A549 (cell line): ENCODE measurements at regions not wholly inside any gene's neighbourhood (a gene's known extent, or its start where the extent isn't known, plus 50 kb on each side); places are given as distances from the start of the nearest gene placed in this dataset.

Experiments used
- ATAC-seq, 2 experiments: fragments of 200-7000 bp in 1 of 2; fragments of >200 bp in 1 of 2; cut with Nextera tagmentation in 1 of 2; cut with Tn5 transposase in 1 of 2; 3 replicates each; pipeline versions ENCODE4 v1.8.0 to v1.9.1; 2018 to 2020; ENCODE audit warnings: mild to moderate bottlenecking in 1 of 2, moderate library complexity in 1 of 2
- CTCF ChIA-PET: fragments of 300-600 bp; sonication (Branson Sonifier 250); formaldehyde crosslinking; extraction: SDS; loops from one replicate; lab custom pipeline; 2021; ENCODE audit warnings: antibody characterized with exemption, inconsistent platforms; lab: Yijun Ruan, JAX
- POLR2A ChIA-PET: fragments of 350-600 bp; formaldehyde crosslinking; extraction: SDS; loops from one replicate; lab custom pipeline; 2021; ENCODE audit warnings: antibody characterized with exemption, inconsistent platforms; lab: Yijun Ruan, JAX
- DNase-seq, 2 experiments: peaks; one replicate each; pipeline versions ENCODE4 v3.0.0 to v3.0.0-alpha.2; 2011 to 2016; ENCODE audit warnings: low read depth in 1 of 2, low spot score in 1 of 2
- FAIRE-seq: peaks from 2 replicates; lab custom pipeline; 2011; peaks lifted over from hg19 to GRCh38; lab: Jason Lieb, UNC
- H3K27ac ChIP-seq, 2 experiments: fragments of >200 bp; sonication (Bioruptor Twin); formaldehyde crosslinking; 3 replicates each; pipeline ENCODE4 v1.5.1; 2016 to 2017
- H3K4me1 ChIP-seq: fragments of >200 bp; sonication (Bioruptor Twin); formaldehyde crosslinking; 3 replicates; pipeline ENCODE4 v1.6.1; 2016
- H3K4me2 ChIP-seq: fragments of >200 bp; sonication (Bioruptor Twin); formaldehyde crosslinking; 3 replicates; pipeline ENCODE4 v1.6.1; 2016
- H3K4me3 ChIP-seq: fragments of >200 bp; sonication (Bioruptor Twin); formaldehyde crosslinking; 3 replicates; pipeline ENCODE4 v1.5.1; 2016
- H3K9me3 ChIP-seq: fragments of >200 bp; sonication (Bioruptor Twin); formaldehyde crosslinking; 3 replicates; pipeline ENCODE4 v1.6.1; 2016
- BCL3 ChIP-seq: fragments of >200 bp; sonication (Bioruptor Twin); formaldehyde crosslinking; IDR thresholded peaks from 3 replicates; pipeline ENCODE4 v1.6.1; 2016
- CBX8 ChIP-seq: fragments of 200-600 bp; sonication (generic); IDR thresholded peaks from 2 replicates; pipeline ENCODE4 v1.6.1; 2016
- CEBPB ChIP-seq, 2 experiments: fragments of >200 bp in 1 of 2; sonication (Bioruptor Twin) in 1 of 2; formaldehyde crosslinking in 1 of 2; IDR thresholded peaks; 2 replicates each; pipeline ENCODE4 v1.6.1; 2012 to 2016
- EHMT2 ChIP-seq: fragments of 200-600 bp; sonication (generic); IDR thresholded peaks from 2 replicates; pipeline ENCODE4 v1.6.1; 2016; ENCODE audit warnings: antibody characterized with exemption, low read depth, mild to moderate bottlenecking, moderate library complexity
- EP300 ChIP-seq, 2 experiments: fragments of >200 bp; sonication (Bioruptor Twin); formaldehyde crosslinking; IDR thresholded peaks; 2 replicates in 1 of 2; 3 replicates in 1 of 2; pipeline ENCODE4 v1.6.1; 2016 to 2017
- ESRRA ChIP-seq: fragments of 150-350 bp; IDR thresholded peaks from 2 replicates; pipeline ENCODE4 v1.6.1; 2014; ENCODE audit warnings: mild to moderate bottlenecking, low read length, borderline replicate concordance
- FOSL2 ChIP-seq, 2 experiments: fragments of 450-650 bp in 1 of 2; fragments of >200 bp in 1 of 2; sonication (Bioruptor Twin) in 1 of 2; formaldehyde crosslinking; IDR thresholded peaks; 2 replicates each; pipeline versions ENCODE4 v1.5.0 to v1.6.1; 2016 to 2020; ENCODE audit warnings: mild to moderate bottlenecking in 1 of 2, moderate library complexity in 1 of 2
- HOXA7 ChIP-seq: fragments of 250-450 bp; sonication (Bioruptor Pico); IDR thresholded peaks from 2 replicates; pipeline ENCODE4 v1.5.0; 2020; ENCODE audit warnings: mild to moderate bottlenecking, moderate library complexity
- HOXB13 ChIP-seq: fragments of 250-450 bp; sonication (Bioruptor Pico); IDR thresholded peaks from 2 replicates; pipeline ENCODE4 v1.5.0; 2020; ENCODE audit warnings: low read depth, mild to moderate bottlenecking, moderate library complexity
- HOXB5 ChIP-seq: fragments of 250-450 bp; sonication (Bioruptor Pico); IDR thresholded peaks from 2 replicates; pipeline ENCODE4 v1.5.0; 2020; ENCODE audit warnings: mild to moderate bottlenecking, moderate library complexity
- JUN ChIP-seq, 2 experiments: fragments of >200 bp; sonication (Bioruptor Twin); formaldehyde crosslinking; IDR thresholded peaks; 2 replicates in 1 of 2; 3 replicates in 1 of 2; pipeline ENCODE4 v1.6.1; 2016 to 2017
- KDM5A ChIP-seq: fragments of 200-600 bp; sonication (generic); IDR thresholded peaks from 2 replicates; pipeline ENCODE4 v1.6.1; 2016; ENCODE audit warnings: antibody characterized with exemption, mild to moderate bottlenecking
- MYC ChIP-seq: IDR thresholded peaks from 2 replicates; pipeline ENCODE4 v1.6.1; 2012; ENCODE audit warnings: mild to moderate bottlenecking, inconsistent platforms, low read length, improper control_type of control experiment, borderline replicate concordance
- NR3C1 ChIP-seq: fragments of >200 bp; sonication (Bioruptor Twin); formaldehyde crosslinking; IDR thresholded peaks from 3 replicates; pipeline ENCODE4 v1.6.1; 2017
- PBX3 ChIP-seq: IDR thresholded peaks from 2 replicates; pipeline ENCODE4 v1.6.1; 2012
- PHF8 ChIP-seq: fragments of 200-600 bp; sonication (generic); IDR thresholded peaks from 2 replicates; pipeline ENCODE4 v1.6.1; 2016; ENCODE audit warnings: low read depth, mild to moderate bottlenecking, antibody characterized with exemption, moderate library complexity, borderline replicate concordance
- RARB ChIP-seq: fragments of 250-450 bp; sonication (Bioruptor Pico); IDR thresholded peaks from 2 replicates; pipeline ENCODE4 v1.8.0; 2021; ENCODE audit warnings: mild to moderate bottlenecking, moderate library complexity
- SMC3 ChIP-seq: fragments of >200 bp; sonication (Bioruptor Twin); formaldehyde crosslinking; IDR thresholded peaks from 3 replicates; pipeline ENCODE4 v1.6.1; 2018; ENCODE audit warnings: inconsistent platforms
- SREBF2 ChIP-seq: fragments of 450-650 bp; IDR thresholded peaks from 2 replicates; pipeline ENCODE4 v1.6.1; 2014; ENCODE audit warnings: mild to moderate bottlenecking, moderate library complexity
- ZC3H11A ChIP-seq: fragments of 450-650 bp; IDR thresholded peaks from 2 replicates; pipeline ENCODE4 v1.6.1; 2014; ENCODE audit warnings: antibody characterized with exemption, mild to moderate bottlenecking
- ZSCAN20 ChIP-seq: fragments of 250-450 bp; sonication (Bioruptor Pico); IDR thresholded peaks from 2 replicates; pipeline ENCODE4 v1.8.0; 2022; ENCODE audit warnings: mild to moderate bottlenecking, moderate library complexity
- WGBS: methylation state at CpG from one replicate; pipeline ENCODE4 v1.1.6; 2017; ENCODE audit errors: missing lambda C conversion rate; 5-methylcytosine and 5-hydroxymethylcytosine counted together

GRCh38 chr4:137956256-137956655 is 285.9 kb downstream of the SLC7A11 start:
- no peak overlapping the region for H3K27ac ChIP-seq
- TF ChIP-seq NR3C1 (no peak), HOXA7 (no peak)
- TF ChIP-seq, all 56 proteins: peak for 0
- no peaks in the 10 kb centered on the region for H3K4me1 ChIP-seq
- DNase-seq (no peak), ATAC-seq (no peak), FAIRE-seq (no peak)
- H3K4me3 ChIP-seq: no peak overlapping the region
- no peaks in the 10 kb centered on the region for H3K9me3 ChIP-seq
- ChIA-PET POLR2A (no interaction called here), CTCF (no interaction called here)
- WGBS: 94% methylated on average over 2 of the region's 2 CpGs
- H3K4me2 ChIP-seq: no peak overlapping the region

GRCh38 chr4:137955595-137955994 is 286.6 kb downstream of the SLC7A11 start:
- Histone ChIP-seq H3K9me3 (no peaks in the 10 kb centered on the region), H3K4me1 (no peaks in the 10 kb centered on the region), H3K4me2 (no peak overlapping the region), H3K27ac (no peak overlapping the region), H3K4me3 (no peak overlapping the region)
- POLR2A ChIA-PET: no interaction called here
- CTCF ChIA-PET: no interaction called here
- TF ChIP-seq SMC3 (no peak), FOSL2 (IDR thresholded peaks at IDR 0.05) (no peak), FOSL2 (CRISPR knock-in tag; IDR thresholded peaks at IDR 0.05) (no peak), RARB (no peak), EHMT2 (no peak), HOXB13 (CRISPR knock-in tag) (no peak), JUN (IDR thresholded peaks at IDR 0.05) (no peak), EP300 (IDR thresholded peaks at IDR 0.05) (no peak)
- WGBS: 23% methylated on average over 1 of the region's 1 CpG
- ATAC-seq (no peak), DNase-seq (no peak), FAIRE-seq (no peak)

GRCh38 chr4:137952116-137952515 is 290.0 kb downstream of the SLC7A11 start:
- Histone ChIP-seq H3K4me2 (no peak overlapping the region), H3K4me1 (no peaks in the 10 kb centered on the region), H3K4me3 (no peak overlapping the region), H3K9me3 (no peaks in the 10 kb centered on the region), H3K27ac (no peak overlapping the region)
- ATAC-seq (no peak), DNase-seq (no peak), FAIRE-seq (no peak)
- WGBS: 58% methylated on average over 2 of the region's 2 CpGs
- ChIA-PET POLR2A (no interaction called here), CTCF (no interaction called here)
- no peak for TF ChIP-seq ZSCAN20 (CRISPR knock-in tag)

- H3K4me3 ChIP-seq: no peak overlapping the region
- no peaks in the 10 kb centered on the region for H3K9me3 ChIP-seq
- FAIRE-seq (no peak), ATAC-seq (no peak)
- WGBS: 51% methylated on average over 3 of the region's 3 CpGs
- H3K4me1 ChIP-seq: no peaks in the 10 kb centered on the region
- POLR2A ChIA-PET: no interaction called here
- H3K27ac ChIP-seq: no peak overlapping the region
- H3K4me2 ChIP-seq: no peak overlapping the region
- CTCF ChIA-PET: no interaction called here
- TF ChIP-seq CBX8 (no peak), BCL3 (no peak), ZSCAN20 (CRISPR knock-in tag) (no peak), ZC3H11A (no peak), PBX3 (no peak), CEBPB (IDR thresholded peaks at IDR 0.05) (no peak), RARB (no peak), PHF8 (no peak), HOXB5 (CRISPR knock-in tag) (no peak), HOXA7 (no peak), EHMT2 (no peak), KDM5A (no peak), SREBF2 (no peak), MYC (no peak), ESRRA (no peak)
- TF ChIP-seq, all 56 proteins: peak for 0
- no peak for DNase-seq
These were observed 291.9 kb downstream of the SLC7A11 start for GRCh38 chr4:137950286-137950685.
